ENCODE measurements at regions not wholly inside any gene's neighbourhood (a gene's known extent, or its start where the extent isn't known, plus 50 kb on each side); places are given as distances from the start of the nearest gene placed in this dataset.

DNA sequence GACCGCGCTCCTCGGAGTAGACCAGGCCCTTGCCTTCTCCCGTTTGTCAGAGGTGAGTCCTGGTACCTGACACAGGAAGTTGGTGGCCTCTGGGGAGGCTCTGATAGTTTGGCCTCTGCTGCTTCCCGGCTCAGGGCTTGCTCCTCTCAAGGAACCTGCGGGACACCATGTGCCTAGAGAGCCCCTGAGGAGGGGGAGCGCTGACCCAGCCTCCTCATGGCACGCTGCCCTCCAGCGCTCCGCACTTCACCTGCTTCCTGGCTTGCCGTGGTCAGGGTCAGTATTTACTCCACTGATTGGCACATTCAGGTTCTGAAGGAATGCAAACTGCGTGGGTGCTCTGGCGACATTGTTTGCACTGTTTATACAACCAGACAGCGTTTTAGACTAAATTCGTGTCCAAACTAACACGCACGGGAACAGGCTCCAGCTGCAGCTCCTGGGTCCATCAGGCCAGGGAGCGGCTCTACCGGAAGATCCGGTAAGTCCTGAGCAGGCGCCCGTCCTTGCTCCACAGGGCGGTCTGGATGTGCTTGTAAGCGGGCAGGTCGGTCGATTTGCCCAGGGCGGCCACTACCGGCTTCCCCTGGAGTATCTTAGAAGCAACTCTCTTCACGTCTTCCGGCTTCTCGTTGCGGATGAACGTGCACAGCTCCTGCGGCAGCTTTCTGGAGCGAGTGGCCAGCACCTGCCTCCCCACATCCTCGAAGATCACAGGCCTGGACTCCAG lies 121.6 kb upstream of the GRID2 start:
- no peaks in the 10 kb centered on the region for H3K4me1 Mint-ChIP-seq
- no peak overlapping the region for H3K4me3 Mint-ChIP-seq
- POLR2A ChIA-PET: no interaction called here
- peaks cover 0 to 6% (median 0%) of the 10 kb centered on the region in 3 donors for H3K36me3 Mint-ChIP-seq
- no peaks in the 10 kb centered on the region for H3K27me3 Mint-ChIP-seq
- DNase-seq (no peak), ATAC-seq (no peak)
- H3K9me3 Mint-ChIP-seq: peaks cover 3 to 22% (median 9%) of the 10 kb centered on the region in 9 donors
- no peak overlapping the region for H3K27ac Mint-ChIP-seq

DNA sequence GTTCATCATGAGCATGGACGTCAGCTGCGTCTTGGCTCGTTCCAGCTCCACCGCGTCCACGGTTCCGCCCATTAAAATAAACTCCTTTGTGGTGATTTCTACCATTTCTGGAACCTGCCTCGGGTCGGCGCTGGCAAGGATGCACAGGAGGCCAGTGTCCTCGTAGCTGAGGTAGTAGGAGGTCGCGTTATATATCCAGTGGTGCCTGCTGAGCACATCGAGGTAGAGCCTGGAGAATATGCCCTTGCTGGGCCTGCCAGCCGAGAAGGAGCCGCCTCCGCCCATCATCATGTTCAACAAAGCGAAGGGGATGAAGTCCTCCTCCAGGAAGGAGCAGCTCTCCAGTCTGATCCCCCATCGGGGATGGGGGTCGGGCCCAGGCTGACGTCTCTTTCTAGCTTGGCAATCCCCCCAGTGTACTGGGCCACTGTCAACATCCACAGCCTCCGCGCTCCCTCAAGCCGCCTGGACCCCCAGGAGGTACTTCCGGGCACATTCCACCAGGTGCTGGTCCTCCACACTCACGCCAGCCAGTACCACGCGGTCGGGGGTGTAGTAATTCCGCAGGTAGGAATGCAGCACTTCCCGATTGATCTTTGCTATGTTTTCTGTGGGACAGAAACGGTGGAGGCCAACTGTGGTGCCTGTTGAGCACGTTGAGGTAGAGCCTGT lies 120.9 kb upstream of the GRID2 start:
- Mint-ChIP-seq H3K27ac (no peak overlapping the region), H3K36me3 (peaks cover 0 to 6% (median 0%) of the 10 kb centered on the region in 3 donors), H3K4me3 (no peak overlapping the region), H3K27me3 (no peaks in the 10 kb centered on the region), H3K9me3 (peaks cover under 1 to 18% (median 9%) of the 10 kb centered on the region in 9 donors), H3K4me1 (no peaks in the 10 kb centered on the region)
- POLR2A ChIA-PET: no interaction called here
- DNase-seq (no peak), ATAC-seq (no peak)

DNA sequence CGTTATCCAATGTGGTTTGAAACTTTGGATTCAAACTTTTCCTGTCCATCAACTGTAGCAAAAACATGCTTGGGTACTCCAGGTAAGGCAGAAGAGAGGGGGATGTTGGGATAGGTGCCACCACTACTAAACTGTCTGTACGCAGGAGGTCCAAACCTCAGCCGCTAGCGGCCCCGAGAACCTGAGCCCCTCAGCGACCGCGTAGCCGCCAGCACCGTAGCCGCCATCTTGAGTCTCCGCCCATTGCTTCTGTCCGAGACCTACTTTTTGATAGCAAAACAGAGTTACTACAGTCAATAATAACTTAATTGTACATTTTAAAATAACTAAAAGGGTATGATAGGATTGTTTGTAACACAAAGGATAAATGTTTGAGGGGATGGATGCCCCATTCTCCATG lies 119.9 kb upstream of the GRID2 start:
- Mint-ChIP-seq H3K4me3 (no peak overlapping the region), H3K4me1 (no peaks in the 10 kb centered on the region), H3K36me3 (peaks cover 0 to 6% (median 0%) of the 10 kb centered on the region in 3 donors), H3K9me3 (peaks cover 0 to 18% (median 9%) of the 10 kb centered on the region in 9 donors), H3K27ac (no peak overlapping the region), H3K27me3 (no peaks in the 10 kb centered on the region)
- no peak for DNase-seq
- POLR2A ChIA-PET: no interaction called here
- no peak for ATAC-seq

DNA sequence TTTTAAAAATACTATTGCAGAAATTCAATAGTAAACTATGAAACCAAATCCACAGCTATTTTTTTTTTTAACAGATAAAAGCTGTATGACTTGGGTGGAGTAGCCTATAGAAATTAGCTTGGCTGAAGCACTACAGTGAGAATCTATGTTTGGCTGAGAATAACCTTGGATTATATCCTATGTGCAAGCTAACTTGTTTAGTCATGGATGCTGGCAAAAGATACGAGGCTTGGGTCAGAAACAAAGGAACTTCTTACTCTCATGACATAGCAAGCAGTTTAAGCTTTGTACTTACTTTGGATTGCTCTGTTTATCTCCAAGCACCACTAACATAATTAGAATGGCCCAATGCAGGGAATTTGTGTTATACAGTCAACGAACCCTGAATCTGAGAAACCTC lies 119.2 kb upstream of the GRID2 start:
- no peaks in the 10 kb centered on the region for H3K27me3 Mint-ChIP-seq
- ATAC-seq (no peak), DNase-seq (no peak)
- no peak overlapping the region for H3K4me3 Mint-ChIP-seq
- peaks cover 0 to 18% (median 9%) of the 10 kb centered on the region in 9 donors for H3K9me3 Mint-ChIP-seq
- peaks cover 0 to 6% (median 0%) of the 10 kb centered on the region in 3 donors for H3K36me3 Mint-ChIP-seq
- POLR2A ChIA-PET: no interaction called here
- H3K4me1 Mint-ChIP-seq: no peaks in the 10 kb centered on the region
- H3K27ac Mint-ChIP-seq: no peak overlapping the region

DNA sequence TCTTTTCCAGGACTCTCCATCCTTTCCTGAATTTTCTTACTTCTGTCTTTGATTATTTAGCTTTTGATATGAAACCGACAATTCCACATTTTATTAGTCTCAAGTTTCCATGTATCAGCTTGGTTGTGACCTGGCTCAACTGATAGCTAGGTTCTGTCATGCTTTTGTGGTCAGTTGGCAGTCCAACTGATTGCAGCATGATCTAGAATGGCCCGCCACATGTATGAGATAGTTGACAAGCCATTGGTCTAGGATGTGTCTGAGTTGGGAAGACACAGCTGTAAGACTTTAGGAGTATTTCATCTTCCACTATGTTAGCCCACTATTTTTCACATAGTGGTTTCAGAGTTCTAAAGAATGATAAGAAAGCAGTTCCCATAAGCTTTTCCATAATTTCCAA lies 117.5 kb upstream of the GRID2 start:
- H3K4me3 Mint-ChIP-seq: no peak overlapping the region
- no peak overlapping the region for H3K27ac Mint-ChIP-seq
- H3K36me3 Mint-ChIP-seq: peaks cover 0 to 6% (median 0%) of the 10 kb centered on the region in 3 donors
- peaks cover 0 to 3% (median 0%) of the 10 kb centered on the region in 4 donors for H3K4me1 Mint-ChIP-seq
- no peaks in the 10 kb centered on the region for H3K27me3 Mint-ChIP-seq
- peaks cover 5 to 21% (median 8%) of the 10 kb centered on the region in 9 donors for H3K9me3 Mint-ChIP-seq
- POLR2A ChIA-PET: no interaction called here
- ATAC-seq: no peak
- peak in 1 of 10 donors; percentile 41 for DNase-seq

DNA sequence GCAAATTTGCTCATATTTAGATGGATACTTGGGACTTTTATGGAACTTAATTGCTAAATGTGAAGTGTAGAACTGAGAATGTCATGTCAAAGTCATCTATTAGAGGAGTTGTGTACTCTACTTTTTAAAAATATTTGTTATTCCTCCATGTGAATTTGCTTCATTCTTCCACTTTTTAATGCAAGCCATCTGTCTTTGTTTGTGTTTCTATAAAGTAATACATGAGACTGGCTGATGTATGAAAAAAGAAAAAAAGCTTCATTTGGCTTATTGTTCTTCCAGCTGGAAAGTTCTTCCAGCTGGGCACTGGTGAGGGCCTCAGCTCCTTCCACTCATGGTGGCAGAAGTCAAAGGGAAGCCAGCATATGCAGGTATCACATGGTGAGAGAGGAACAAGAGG lies 114.6 kb upstream of the GRID2 start:
- H3K36me3 Mint-ChIP-seq: no peaks in the 10 kb centered on the region
- H3K27ac Mint-ChIP-seq: no peak overlapping the region
- no peaks in the 10 kb centered on the region for H3K27me3 Mint-ChIP-seq
- H3K9me3 Mint-ChIP-seq: peaks cover 0 to 27% (median 4%) of the 10 kb centered on the region in 9 donors
- H3K4me3 Mint-ChIP-seq: no peak overlapping the region
- peaks cover 0 to 3% (median 0%) of the 10 kb centered on the region in 4 donors for H3K4me1 Mint-ChIP-seq
- ATAC-seq (no peak), DNase-seq (no peak)
- POLR2A ChIA-PET: no interaction called here

DNA sequence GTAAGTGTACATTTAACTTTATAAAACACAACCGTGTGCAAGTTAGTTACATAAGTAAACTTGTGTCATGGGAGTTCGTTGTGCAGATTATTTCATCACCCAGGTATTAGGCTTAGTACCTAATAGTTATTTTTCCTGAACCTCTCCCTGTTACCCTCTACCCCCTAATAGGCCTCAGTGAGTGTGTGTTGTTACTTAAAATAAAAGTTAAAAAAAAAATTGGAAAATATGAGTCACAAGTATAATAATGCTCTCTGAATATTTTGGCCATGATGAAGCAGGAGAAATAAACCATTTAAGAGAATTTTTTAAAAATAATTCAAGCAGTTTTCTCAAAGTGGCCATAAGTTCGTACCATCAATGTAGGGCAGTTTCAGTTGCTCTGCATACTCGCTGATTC lies 105.1 kb upstream of the GRID2 start:
- no peak overlapping the region for H3K4me3 Mint-ChIP-seq
- peaks cover 0 to 10% (median 3%) of the 10 kb centered on the region in 9 donors for H3K9me3 Mint-ChIP-seq
- no peaks in the 10 kb centered on the region for H3K4me1 Mint-ChIP-seq
- H3K27ac Mint-ChIP-seq: no peak overlapping the region
- POLR2A ChIA-PET: no interaction called here
- H3K36me3 Mint-ChIP-seq: no peaks in the 10 kb centered on the region
- no peak for ATAC-seq
- DNase-seq: no peak
- H3K27me3 Mint-ChIP-seq: no peaks in the 10 kb centered on the region

DNA sequence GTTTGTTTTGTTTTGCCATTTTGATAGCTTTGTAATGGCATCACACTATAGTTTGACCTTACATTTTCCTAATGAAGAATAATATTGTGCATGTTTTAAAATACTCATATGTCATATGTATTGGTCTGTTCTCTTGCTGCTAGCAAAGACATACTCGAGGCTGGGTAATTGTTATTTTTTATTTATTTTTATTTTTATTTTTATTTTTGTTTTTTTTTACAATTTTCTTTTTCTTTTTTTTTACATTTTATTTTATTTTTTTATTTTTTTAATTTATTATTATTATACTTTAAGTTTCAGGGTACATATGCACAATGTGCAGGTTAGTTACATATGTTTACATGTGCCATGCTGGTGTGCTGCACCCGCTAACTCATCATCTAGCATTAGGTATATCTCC lies 104.6 kb upstream of the GRID2 start:
- no peak for DNase-seq
- Mint-ChIP-seq H3K4me1 (no peaks in the 10 kb centered on the region), H3K9me3 (peaks cover 0 to 10% (median 4%) of the 10 kb centered on the region in 9 donors), H3K36me3 (no peaks in the 10 kb centered on the region), H3K4me3 (no peak overlapping the region), H3K27me3 (no peaks in the 10 kb centered on the region), H3K27ac (no peak overlapping the region)
- no peak for ATAC-seq
- POLR2A ChIA-PET: no interaction called here

DNA sequence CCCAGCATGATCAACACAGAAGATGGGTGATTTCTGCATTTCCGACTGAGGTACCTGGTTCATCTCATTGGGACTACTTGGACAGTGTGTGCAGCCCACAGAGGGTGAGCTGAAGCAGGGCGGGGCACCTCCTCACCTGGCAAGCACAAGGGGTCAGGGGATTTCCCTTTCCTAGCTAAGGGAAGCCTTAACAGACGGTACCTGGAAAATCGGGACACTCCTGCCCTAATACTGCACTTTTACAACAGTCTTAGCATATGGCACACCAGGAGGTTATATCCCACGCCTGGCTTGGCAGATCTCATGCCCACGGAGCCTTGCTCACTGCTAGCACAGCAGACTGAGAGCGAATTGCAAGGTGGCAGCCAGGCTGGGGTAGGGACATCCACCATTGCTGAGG lies 92.9 kb upstream of the GRID2 start:
- Mint-ChIP-seq H3K36me3 (peaks cover 0 to 7% (median 0%) of the 10 kb centered on the region in 3 donors), H3K9me3 (peaks cover 0 to 25% (median 6%) of the 10 kb centered on the region in 9 donors), H3K27ac (no peak overlapping the region), H3K4me1 (no peaks in the 10 kb centered on the region), H3K4me3 (no peak overlapping the region), H3K27me3 (no peaks in the 10 kb centered on the region)
- ATAC-seq: no peak
- POLR2A ChIA-PET: no interaction called here
- DNase-seq: peak in 1 of 10 donors; percentile 36

DNA sequence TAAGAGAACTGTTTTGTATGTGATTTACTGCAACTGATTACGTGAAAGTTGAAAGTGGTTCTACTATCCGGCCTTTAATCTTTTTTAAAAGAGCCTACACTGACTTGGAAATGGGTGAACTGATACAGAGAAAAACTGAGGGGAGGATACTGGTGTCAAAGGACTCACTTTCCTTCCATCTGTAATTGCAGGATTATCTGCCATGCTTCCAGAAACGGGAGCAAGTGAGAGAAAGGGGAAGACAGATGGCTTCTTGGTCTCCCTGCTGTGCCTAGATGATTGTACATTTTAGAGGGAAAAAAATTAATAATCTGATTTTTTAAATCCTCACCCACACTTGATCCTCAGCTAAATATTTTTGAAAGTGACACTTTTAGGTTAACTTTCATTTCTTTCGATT lies 88.3 kb upstream of the GRID2 start:
- POLR2A ChIA-PET: no interaction called here
- ATAC-seq: no peak
- H3K27ac Mint-ChIP-seq: no peak overlapping the region

DNA sequence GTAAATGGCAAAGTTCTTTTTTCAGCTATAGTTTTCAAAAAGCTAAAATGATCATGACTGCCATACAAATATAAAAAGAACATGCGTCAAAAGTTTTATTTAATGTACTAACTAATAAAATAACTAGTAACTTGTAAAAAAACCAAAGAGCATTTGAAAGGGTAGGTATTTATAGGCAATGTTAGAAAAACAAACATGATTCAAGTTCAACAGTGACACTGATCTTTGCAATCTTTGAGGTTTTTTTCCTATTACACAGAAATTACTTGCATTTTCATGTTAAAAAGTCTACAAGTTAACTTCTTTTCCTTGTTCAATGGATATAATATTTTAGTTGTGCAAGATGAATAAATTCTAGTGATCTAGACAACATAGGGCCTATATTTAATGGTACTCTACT lies 72.3 kb upstream of the GRID2 start:
- Mint-ChIP-seq H3K4me3 (no peak overlapping the region), H3K27me3 (no peaks in the 10 kb centered on the region), H3K9me3 (peaks cover 0 to 6% (median 0%) of the 10 kb centered on the region in 9 donors), H3K27ac (no peak overlapping the region), H3K36me3 (no peaks in the 10 kb centered on the region), H3K4me1 (no peaks in the 10 kb centered on the region)
- ATAC-seq: no peak
- POLR2A ChIA-PET: no interaction called here
- no peak for DNase-seq

More for the DNA sequence above, 88.3 kb upstream of the GRID2 start:
- no peak overlapping the region for H3K4me3 Mint-ChIP-seq
- H3K27me3 Mint-ChIP-seq: no peaks in the 10 kb centered on the region
- no peak for DNase-seq
- no peaks in the 10 kb centered on the region for H3K4me1 Mint-ChIP-seq
- H3K9me3 Mint-ChIP-seq: peaks cover 0 to 36% (median 18%) of the 10 kb centered on the region in 9 donors
- peaks cover 0 to 7% (median 0%) of the 10 kb centered on the region in 3 donors for H3K36me3 Mint-ChIP-seq

DNA sequence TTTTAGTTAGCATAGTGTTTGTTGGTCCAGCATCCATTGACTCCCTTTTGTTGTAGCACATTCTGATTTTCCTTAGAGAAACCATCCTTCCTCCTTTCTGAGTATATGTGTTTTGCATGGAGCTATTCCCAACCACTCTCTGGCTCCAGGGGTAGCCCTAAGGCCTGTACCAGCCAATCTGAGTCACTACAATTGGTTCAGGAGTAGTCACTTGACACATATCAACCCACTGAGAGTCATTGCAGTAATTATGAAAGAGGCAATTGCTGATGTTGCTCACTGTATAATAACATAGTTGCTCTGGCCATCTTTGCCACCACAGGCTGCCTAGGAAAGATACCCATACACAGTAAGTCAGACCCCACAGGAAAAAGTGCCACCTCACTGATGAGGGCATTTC lies 71.2 kb upstream of the GRID2 start:
- Mint-ChIP-seq H3K4me1 (no peaks in the 10 kb centered on the region), H3K9me3 (peaks cover 0 to 8% (median under 1%) of the 10 kb centered on the region in 9 donors), H3K27me3 (no peaks in the 10 kb centered on the region), H3K36me3 (no peaks in the 10 kb centered on the region), H3K27ac (no peak overlapping the region), H3K4me3 (no peak overlapping the region)
- ATAC-seq (no peak), DNase-seq (no peak)
- POLR2A ChIA-PET: no interaction called here

DNA sequence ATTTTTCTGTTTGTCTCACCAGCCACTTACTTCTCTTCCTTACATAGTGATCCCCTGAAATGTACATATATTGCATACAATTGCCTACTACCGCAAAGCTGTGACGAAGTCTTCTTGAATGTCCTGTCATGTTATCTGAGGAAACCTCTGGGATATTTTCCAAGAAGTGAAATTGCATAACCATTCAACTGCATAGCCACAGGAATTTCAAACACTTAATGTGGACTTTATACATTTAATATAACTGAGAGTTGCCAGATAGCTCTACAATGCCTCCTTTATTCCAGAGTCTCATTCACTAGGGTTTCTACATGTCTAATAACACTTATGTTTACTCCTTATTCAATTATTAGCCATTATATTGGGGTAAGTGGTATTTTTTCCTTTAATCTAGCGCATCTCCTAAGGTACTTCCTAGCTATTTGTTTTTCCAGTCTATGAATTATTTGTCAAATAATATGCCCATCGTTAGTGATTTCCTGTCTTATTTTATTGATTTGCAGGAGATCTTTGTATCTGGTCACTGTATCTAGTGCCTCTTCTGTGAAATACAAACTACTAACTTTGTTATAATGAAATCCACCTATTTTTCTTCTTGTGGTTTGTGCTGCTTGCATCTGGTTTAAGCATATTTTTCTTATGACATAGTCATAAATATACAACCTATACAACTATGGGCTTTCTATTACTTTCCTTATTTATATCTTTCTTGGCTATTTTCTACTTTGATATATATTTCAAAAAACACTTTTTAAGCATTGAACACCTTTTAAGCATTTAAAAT lies 69.2 kb upstream of the GRID2 start:
- H3K36me3 Mint-ChIP-seq: no peaks in the 10 kb centered on the region
- no peaks in the 10 kb centered on the region for H3K4me1 Mint-ChIP-seq
- ATAC-seq (no peak), DNase-seq (no peak)
- H3K27ac Mint-ChIP-seq: no peak overlapping the region
- POLR2A ChIA-PET: no interaction called here
- no peaks in the 10 kb centered on the region for H3K27me3 Mint-ChIP-seq
- H3K4me3 Mint-ChIP-seq: no peak overlapping the region
- peaks cover 0 to 19% (median 5%) of the 10 kb centered on the region in 9 donors for H3K9me3 Mint-ChIP-seq
